CD4-positive, alpha-beta T cell (primary cell): ENCODE measurements at regions not wholly inside any gene's neighbourhood (a gene's known extent, or its start where the extent isn't known, plus 50 kb on each side); places are given as distances from the start of the nearest gene placed in this dataset.

Experiments used
- ATAC-seq: fragments of 200-7000 bp; cut with Tn5 transposase; one replicate; pipeline ENCODE4 v1.10.0; 2022; ENCODE audit warnings: mild to moderate bottlenecking; ENCODE audit not compliant: poor library complexity
- CTCF ChIA-PET: fragments of 350-600 bp; sonication (Branson Sonifier 250); formaldehyde crosslinking; loops from one replicate; lab custom pipeline; 2021; ENCODE audit warnings: antibody characterized with exemption, inconsistent platforms; lab: Charles Lee
- POLR2A ChIA-PET: fragments of 350-600 bp; sonication (Branson Sonifier 250); formaldehyde crosslinking; loops from one replicate; lab custom pipeline; 2021; ENCODE audit warnings: antibody characterized with exemption, inconsistent platforms; lab: Charles Lee
- DNase-seq, 14 experiments: peaks; one replicate each; pipeline ENCODE4 v3.0.0-alpha.2; 2013 to 2020; ENCODE audit warnings: mixed read lengths in 2 of 14
- H3K27ac ChIP-seq, 2 donors: one replicate each; pipeline versions ENCODE4 v1.5.1 to v1.7.0; 2013; ENCODE audit warnings: low read length in 2 of 2, low read depth in 1 of 2, mild to moderate bottlenecking in 1 of 2
- H3K27me3 ChIP-seq, 2 experiments: 1 replicate in 1 of 2; 2 replicates in 1 of 2; pipeline versions ENCODE4 v1.6.1 to v1.7.0; 2013; ENCODE audit warnings: low read length in 2 of 2, control low read depth in 1 of 2, mild to moderate bottlenecking in 1 of 2, moderate library complexity in 1 of 2; ENCODE audit not compliant: insufficient read depth in 2 of 2, control insufficient read depth in 1 of 2
- H3K36me3 ChIP-seq: one replicate; pipeline ENCODE4 v1.6.1; 2013; ENCODE audit warnings: low read length, control low read depth; ENCODE audit not compliant: insufficient read depth
- H3K4me1 ChIP-seq: one replicate; pipeline ENCODE4 v1.6.1; 2013; ENCODE audit warnings: low read length, control low read depth; ENCODE audit not compliant: insufficient read depth
- H3K4me3 ChIP-seq: one replicate; pipeline ENCODE4 v1.5.1; 2013; ENCODE audit warnings: mild to moderate bottlenecking, low read length, moderate library complexity
- H3K9me3 ChIP-seq, 2 experiments: 1 replicate in 1 of 2; 2 replicates in 1 of 2; pipeline versions ENCODE4 v1.6.1 to v1.7.0; 2013; ENCODE audit warnings: low read length in 2 of 2, mild to moderate bottlenecking in 2 of 2, control low read depth in 1 of 2, moderate library complexity in 1 of 2; ENCODE audit not compliant: control insufficient read depth in 1 of 2, insufficient read depth in 1 of 2
- H3K27ac Mint-ChIP-seq: one replicate; pipeline ENCODE4 v1.8.0; 2020; ENCODE audit warnings: mixed read lengths
- H3K27me3 Mint-ChIP-seq: one replicate; pipeline ENCODE4 v1.8.0; 2021; ENCODE audit warnings: mixed read lengths
- H3K36me3 Mint-ChIP-seq: one replicate; pipeline ENCODE4 v1.8.0; 2021; ENCODE audit warnings: low read depth, mixed read lengths
- H3K4me1 Mint-ChIP-seq: one replicate; pipeline ENCODE4 v1.8.0; 2021; ENCODE audit warnings: low read depth, mixed read lengths
- H3K4me3 Mint-ChIP-seq: one replicate; pipeline ENCODE4 v1.8.0; 2020; ENCODE audit warnings: mild to moderate bottlenecking, mixed read lengths
- H3K9me3 Mint-ChIP-seq: one replicate; pipeline ENCODE4 v1.8.0; 2020; ENCODE audit warnings: mixed read lengths
- intact Hi-C, 2 experiments: fragments of 100-400 bp; cut with DNase I in 1 of 2; cut with micrococcal nuclease in 1 of 2; formaldehyde crosslinking; loops; one replicate each; pipeline versions ENCODE4 v1.15.1 to v1.9.0; 2023 to 2025; cut with DNase I, micrococcal nuclease
- TF ChIP-seq, protein P1 (sequence below): fragments of 200-600 bp; IDR thresholded peaks from one replicate; pipeline ENCODE4 v1.8.0; 2022; ENCODE audit warnings: antibody characterized with exemption, mild to moderate bottlenecking

DNA sequence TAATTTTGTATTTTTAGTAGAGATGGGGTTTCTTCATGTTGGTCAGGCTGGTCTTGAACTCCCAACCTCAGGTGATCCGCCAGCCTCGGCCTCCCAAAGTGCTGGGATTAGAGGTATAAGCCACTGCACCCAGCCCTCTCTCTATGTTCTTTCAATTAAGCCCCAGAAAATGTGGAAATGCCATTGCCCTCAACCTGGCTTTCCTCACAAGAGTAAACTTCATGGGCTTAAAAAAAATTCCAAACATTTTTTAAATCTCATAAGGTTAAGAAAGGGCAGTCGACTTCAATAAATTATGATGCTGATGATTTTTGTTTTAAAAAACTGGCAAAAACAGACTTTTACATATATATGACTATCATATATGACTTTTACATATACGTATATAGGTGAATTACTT, 107.6 kb downstream of the TES start:
- Histone ChIP-seq H3K27ac (no peak overlapping the region), H3K27me3 (no peaks in the 10 kb centered on the region), H3K4me3 (no peak overlapping the region), H3K9me3 (no peaks in the 10 kb centered on the region), H3K4me1 (no peaks in the 10 kb centered on the region), H3K36me3 (no peaks in the 10 kb centered on the region)
- H3K27me3 Mint-ChIP-seq: peaks cover 18% of the 10 kb centered on the region
- CTCF ChIA-PET: no interaction called here
- POLR2A ChIA-PET: no interaction called here
- TF ChIP-seq, protein P1, sequence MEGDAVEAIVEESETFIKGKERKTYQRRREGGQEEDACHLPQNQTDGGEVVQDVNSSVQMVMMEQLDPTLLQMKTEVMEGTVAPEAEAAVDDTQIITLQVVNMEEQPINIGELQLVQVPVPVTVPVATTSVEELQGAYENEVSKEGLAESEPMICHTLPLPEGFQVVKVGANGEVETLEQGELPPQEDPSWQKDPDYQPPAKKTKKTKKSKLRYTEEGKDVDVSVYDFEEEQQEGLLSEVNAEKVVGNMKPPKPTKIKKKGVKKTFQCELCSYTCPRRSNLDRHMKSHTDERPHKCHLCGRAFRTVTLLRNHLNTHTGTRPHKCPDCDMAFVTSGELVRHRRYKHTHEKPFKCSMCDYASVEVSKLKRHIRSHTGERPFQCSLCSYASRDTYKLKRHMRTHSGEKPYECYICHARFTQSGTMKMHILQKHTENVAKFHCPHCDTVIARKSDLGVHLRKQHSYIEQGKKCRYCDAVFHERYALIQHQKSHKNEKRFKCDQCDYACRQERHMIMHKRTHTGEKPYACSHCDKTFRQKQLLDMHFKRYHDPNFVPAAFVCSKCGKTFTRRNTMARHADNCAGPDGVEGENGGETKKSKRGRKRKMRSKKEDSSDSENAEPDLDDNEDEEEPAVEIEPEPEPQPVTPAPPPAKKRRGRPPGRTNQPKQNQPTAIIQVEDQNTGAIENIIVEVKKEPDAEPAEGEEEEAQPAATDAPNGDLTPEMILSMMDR: no peak
- H3K4me1 Mint-ChIP-seq: no peaks in the 10 kb centered on the region
- H3K4me3 Mint-ChIP-seq: no peak overlapping the region
- no peak overlapping the region for H3K27ac Mint-ChIP-seq
- DNase-seq (no peak), ATAC-seq (no peak)
- H3K36me3 Mint-ChIP-seq: no peaks in the 10 kb centered on the region
- intact Hi-C loops: loop anchor here in 1 of 2 experiments (5.0 kb wide), 1 partner anchor 49 kb away; no protein-coding TSS in a partner anchor
- H3K9me3 Mint-ChIP-seq: no peaks in the 10 kb centered on the region

DNA sequence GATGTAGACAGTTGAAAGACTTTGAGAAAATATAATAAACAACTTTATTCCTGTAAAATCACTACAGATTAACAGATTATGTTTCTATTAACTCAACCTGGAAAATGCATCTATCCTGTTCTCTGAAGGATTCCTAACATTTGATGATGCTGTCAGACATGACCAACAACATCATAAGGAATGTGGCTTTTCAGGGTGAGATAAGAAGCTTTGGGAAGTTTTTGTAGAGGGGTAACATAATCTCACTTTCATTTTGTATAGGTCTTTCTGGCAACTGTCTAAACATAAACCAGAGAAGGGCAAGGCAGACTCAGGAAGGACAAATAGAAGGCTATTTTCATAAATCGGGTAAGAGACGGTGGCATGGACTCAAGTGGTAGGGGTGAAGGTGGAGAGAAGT, 112.2 kb downstream of the TES start:
- no peak overlapping the region for H3K4me3 Mint-ChIP-seq
- H3K9me3 Mint-ChIP-seq: no peaks in the 10 kb centered on the region
- Histone ChIP-seq H3K9me3 (no peaks in the 10 kb centered on the region), H3K4me3 (no peak overlapping the region), H3K27ac (no peak overlapping the region), H3K4me1 (no peaks in the 10 kb centered on the region), H3K36me3 (no peaks in the 10 kb centered on the region), H3K27me3 (no peaks in the 10 kb centered on the region)
- ChIA-PET POLR2A (interaction anchor here (0.6 kb wide), 1 partner anchor 8 kb away, joined by 3 read pairs; no protein-coding TSS in a partner anchor), CTCF (no interaction called here)
- H3K36me3 Mint-ChIP-seq: no peaks in the 10 kb centered on the region
- ATAC-seq (no peak), DNase-seq (no peak)
- peaks cover 8% of the 10 kb centered on the region for H3K27me3 Mint-ChIP-seq
- H3K4me1 Mint-ChIP-seq: no peaks in the 10 kb centered on the region
- intact Hi-C loops: no loop called here
- TF ChIP-seq, protein P1: no peak
- no peak overlapping the region for H3K27ac Mint-ChIP-seq

DNA sequence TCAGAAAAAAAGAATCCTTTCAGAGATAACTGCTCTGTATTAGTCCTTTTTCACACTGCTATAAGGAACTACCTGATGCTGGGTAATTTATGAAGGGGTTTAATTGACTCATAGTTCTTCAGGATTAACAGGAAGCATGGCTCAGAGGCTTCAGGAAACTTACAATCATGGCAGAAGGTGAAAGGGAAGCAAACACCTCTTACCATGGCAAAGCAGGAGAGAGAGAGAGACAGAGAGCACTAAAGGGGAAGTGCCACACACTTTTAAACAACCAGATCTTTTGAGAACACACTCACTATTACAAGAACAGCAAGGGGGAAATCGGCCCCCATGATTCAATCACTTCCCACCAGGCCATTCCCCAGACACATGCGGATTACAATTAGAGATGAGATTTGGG, 114.2 kb downstream of the TES start:
- H3K27me3 Mint-ChIP-seq: peaks cover 6% of the 10 kb centered on the region
- H3K27me3 ChIP-seq: no peaks in the 10 kb centered on the region
- CTCF ChIA-PET: no interaction called here
- no peak overlapping the region for H3K27ac ChIP-seq
- H3K36me3 Mint-ChIP-seq: no peaks in the 10 kb centered on the region
- no peaks in the 10 kb centered on the region for H3K4me1 ChIP-seq
- no peaks in the 10 kb centered on the region for H3K36me3 ChIP-seq
- DNase-seq (no peak), ATAC-seq (no peak)
- H3K4me1 Mint-ChIP-seq: no peaks in the 10 kb centered on the region
- H3K9me3 ChIP-seq: no peaks in the 10 kb centered on the region
- no peak overlapping the region for H3K4me3 Mint-ChIP-seq
- TF ChIP-seq, protein P1: no peak
- intact Hi-C loops: no loop called here
- H3K9me3 Mint-ChIP-seq: no peaks in the 10 kb centered on the region
- no peak overlapping the region for H3K4me3 ChIP-seq
- POLR2A ChIA-PET: no interaction called here
- no peak overlapping the region for H3K27ac Mint-ChIP-seq
